IMR-90 (cell line): ENCODE measurements at regions not wholly inside any gene's neighbourhood (a gene's known extent, or its start where the extent isn't known, plus 50 kb on each side); places are given as distances from the start of the nearest gene placed in this dataset.

Experiments
- ATAC-seq: fragments of 200-7000 bp; cut with Tn5 transposase; 2 replicates; pipeline ENCODE4 v1.9.1; 2020; ENCODE audit warnings: low read depth, mild to moderate bottlenecking, moderate library complexity
- BruUV-seq: library from RNA; stranded (reverse); fragments of 400-500 nt; replicated peaks from 2 replicates; lab custom pipeline; 2021; lab: Mats Ljungman, UMichigan
- CTCF ChIA-PET: fragments of 300-600 bp; formaldehyde crosslinking; extraction: SDS; loops from one replicate; lab custom pipeline; 2021; ENCODE audit warnings: antibody characterized with exemption; lab: Yijun Ruan, JAX
- POLR2A ChIA-PET: fragments of 300-600 bp; sonication (Branson Sonifier 250); formaldehyde crosslinking; loops from one replicate; lab custom pipeline; 2022; ENCODE audit warnings: antibody characterized with exemption; ENCODE audit not compliant: unreplicated experiment; lab: Charles Lee
- DNase-seq: peaks from one replicate; pipeline ENCODE4 v3.0.0; 2013
- H2AFZ ChIP-seq: replicated peaks from 2 replicates; pipeline ENCODE3; 2013; ENCODE audit warnings: low read length, mild to moderate bottlenecking; ENCODE audit not compliant: poor library complexity
- H2AK5ac ChIP-seq: 2 replicates; pipeline ENCODE4 v1.6.1; 2013; ENCODE audit warnings: low read depth, low read length, inconsistent platforms
- H2AK9ac ChIP-seq: replicated peaks from 2 replicates; pipeline ENCODE3; 2013; ENCODE audit warnings: mild to moderate bottlenecking, low read depth, low read length, moderate library complexity; ENCODE audit not compliant: poor library complexity
- H2BK120ac ChIP-seq: 2 replicates; pipeline ENCODE4 v1.6.1; 2013; ENCODE audit warnings: low read depth, low read length, inconsistent platforms
- H2BK15ac ChIP-seq: 3 replicates; pipeline ENCODE4 v1.6.1; 2013; ENCODE audit warnings: low read depth, low read length, inconsistent platforms
- H2BK20ac ChIP-seq: 2 replicates; pipeline ENCODE4 v1.6.1; 2013; ENCODE audit warnings: low read depth, mild to moderate bottlenecking, inconsistent platforms, low read length, moderate library complexity
- H2BK5ac ChIP-seq: 2 replicates; pipeline ENCODE4 v1.6.1; 2013; ENCODE audit warnings: mild to moderate bottlenecking, low read depth, low read length, inconsistent platforms; ENCODE audit not compliant: poor library complexity, severe bottlenecking
- H3K14ac ChIP-seq: replicated peaks from 2 replicates; pipeline ENCODE4 v1.6.1; 2013; ENCODE audit warnings: low read depth, low read length, inconsistent platforms
- H3K18ac ChIP-seq: 2 replicates; pipeline ENCODE4 v1.6.1; 2013; ENCODE audit warnings: low read depth, low read length, control low read depth
- H3K23ac ChIP-seq: 2 replicates; pipeline ENCODE4 v1.6.1; 2013; ENCODE audit warnings: low read depth, low read length, inconsistent platforms
- H3K27ac ChIP-seq: 2 replicates; pipeline ENCODE4 v1.5.1; 2013; ENCODE audit warnings: mild to moderate bottlenecking, control low read depth, low read length; ENCODE audit not compliant: insufficient read depth
- H3K27me3 ChIP-seq: 2 replicates; pipeline ENCODE4 v1.6.1; 2013; ENCODE audit warnings: low read length; ENCODE audit not compliant: control insufficient read depth, insufficient read depth
- H3K36me3 ChIP-seq: 2 replicates; pipeline ENCODE4 v1.6.1; 2013; ENCODE audit warnings: low read length, mixed read lengths; ENCODE audit not compliant: control insufficient read depth, insufficient read depth
- H3K4ac ChIP-seq: 2 replicates; pipeline ENCODE4 v1.6.1; 2013; ENCODE audit warnings: low read depth, low read length, inconsistent platforms
- H3K4me1 ChIP-seq: 2 replicates; pipeline ENCODE4 v1.6.1; 2013; ENCODE audit warnings: low read length, mixed read lengths; ENCODE audit not compliant: control insufficient read depth, insufficient read depth
- H3K4me2 ChIP-seq: 2 replicates; pipeline ENCODE4 v1.6.1; 2013; ENCODE audit warnings: low read depth, mild to moderate bottlenecking, control low read depth, low read length, moderate library complexity
- H3K4me3 ChIP-seq: 2 replicates; pipeline ENCODE4 v1.5.1; 2013; ENCODE audit warnings: low read depth, mild to moderate bottlenecking, control low read depth, low read length, moderate library complexity; ENCODE audit not compliant: insufficient read depth
- H3K56ac ChIP-seq: 2 replicates; pipeline ENCODE4 v1.6.1; 2013; ENCODE audit warnings: low read length, inconsistent platforms; ENCODE audit not compliant: insufficient read depth; ENCODE audit errors: extremely low read depth
- H3K79me1 ChIP-seq, 2 experiments: 2 replicates each; pipeline ENCODE4 v1.6.1; 2013; ENCODE audit warnings: low read length in 2 of 2, inconsistent platforms in 1 of 2, low read depth in 1 of 2
- H3K9ac ChIP-seq: 2 replicates; pipeline ENCODE4 v1.6.1; 2013; ENCODE audit warnings: low read depth, low read length, control low read depth
- H3K9me1 ChIP-seq: 2 replicates; pipeline ENCODE4 v1.6.1; 2013; ENCODE audit warnings: low read length, inconsistent platforms; ENCODE audit not compliant: insufficient read depth
- H3K9me3 ChIP-seq: 2 replicates; pipeline ENCODE4 v1.6.1; 2013; ENCODE audit warnings: low read length; ENCODE audit not compliant: control insufficient read depth, insufficient read depth
- H4K20me1 ChIP-seq: 2 replicates; pipeline ENCODE4 v1.6.1; 2013; ENCODE audit warnings: low read length, inconsistent platforms; ENCODE audit not compliant: insufficient read depth
- H4K5ac ChIP-seq: 2 replicates; pipeline ENCODE4 v1.6.1; 2013; ENCODE audit warnings: mild to moderate bottlenecking, low read depth, low read length, control low read depth
- H4K8ac ChIP-seq, 2 experiments: 2 replicates each; pipeline ENCODE4 v1.6.1; 2013; ENCODE audit warnings: low read depth in 2 of 2, low read length in 2 of 2, control low read depth in 1 of 2, inconsistent platforms in 1 of 2
- H4K91ac ChIP-seq: 2 replicates; pipeline ENCODE4 v1.6.1; 2013; ENCODE audit warnings: low read depth, low read length, inconsistent platforms; ENCODE audit not compliant: insufficient read depth
- CTCF ChIP-seq: conservative IDR thresholded peaks from 2 replicates; pipeline ENCODE4 v1.5.1; 2012; ENCODE audit warnings: mild to moderate bottlenecking, low read depth, low read length, improper control_type of control experiment
- MAFK ChIP-seq: IDR thresholded peaks from 2 replicates; pipeline ENCODE4 v1.6.1; 2012; ENCODE audit warnings: low read depth, low read length, improper control_type of control experiment
- RAD21 ChIP-seq: IDR thresholded peaks from 2 replicates; pipeline ENCODE4 v1.6.1; 2012; ENCODE audit warnings: low read length, improper control_type of control experiment
- SMC3 ChIP-seq: fragments of 150-350 bp; IDR thresholded peaks from 2 replicates; pipeline ENCODE4 v1.6.1; 2016; ENCODE audit warnings: low read depth, mild to moderate bottlenecking, antibody characterized with exemption, low read length, moderate library complexity
- WGBS, 2 experiments: methylation state at CpG; one replicate each; pipeline versions ENCODE4 v1.1.5 to v1.1.7; 2013; ENCODE audit warnings: missing lambda C conversion rate in 2 of 2; ENCODE audit not compliant: insufficient read length in 1 of 2; ENCODE audit errors: extremely low coverage in 2 of 2; 5-methylcytosine and 5-hydroxymethylcytosine counted together
- dilution Hi-C: fragments of 300-500 bp; cut with HindIII; formaldehyde crosslinking; loops from one replicate; pipeline ENCODE4 v1.14.3; 2018; ENCODE audit warnings: low sequenced_read_pairs; ENCODE audit not compliant: unreplicated experiment
- in situ Hi-C: fragments of 300-500 bp; cut with MboI; formaldehyde crosslinking; loops from 3 replicates; pipeline ENCODE4 v1.14.3; 2019; ENCODE audit warnings: low sequenced_read_pairs, inconsistent platforms, mixed read lengths
- intact Hi-C: fragments of 100-400 bp; cut with micrococcal nuclease; formaldehyde crosslinking; loops from 2 replicates; pipeline ENCODE4 v1.10.0; 2022

GRCh38 chr11:110376711-110377324, 52.9 kb upstream of the FDX1 start:
- BruUV-seq: no TSS peak
- no peak overlapping the region; the same call in 1 of the 2 replicates for H3K56ac ChIP-seq
- no peak overlapping the region for H2BK120ac ChIP-seq
- no peak overlapping the region for H3K14ac ChIP-seq
- H3K18ac ChIP-seq: no peak overlapping the region
- H3K4ac ChIP-seq: no peak overlapping the region
- no peaks in the 10 kb centered on the region for H3K9me3 ChIP-seq
- ChIA-PET POLR2A (no interaction called here), CTCF (interaction anchor here (0.8 to 1.2 kb wide), 4 partner anchors 49 to 177 kb away, joined by 3 to 9 read pairs (median 4); no protein-coding TSS in a partner anchor)
- H2BK20ac ChIP-seq: 0 out of 2 replicates have a peak overlapping the region, but pooled peaks have one; percentile 39
- H2AK9ac ChIP-seq: no peak overlapping the region
- no peaks in the 10 kb centered on the region for H3K27me3 ChIP-seq
- H4K91ac ChIP-seq: no peak overlapping the region
- peak overlapping the region in 1 of 2 experiments; percentile 37; a peak in 1 of 4 replicates for H4K8ac ChIP-seq
- DNase-seq (peak; percentile 79), ATAC-seq (peak; percentile 84)
- in situ Hi-C loops: loop anchor here (10.0 kb wide), 1 partner anchor 422 kb away; no protein-coding TSS in a partner anchor
- peaks cover 4% of the 10 kb centered on the region; the same call in 1 of the 2 replicates for H3K9me1 ChIP-seq
- no peak overlapping the region for H3K27ac ChIP-seq
- H3K4me3 ChIP-seq: no peak overlapping the region
- H2BK5ac ChIP-seq: no peak overlapping the region
- peak overlapping the region; percentile 30 for H3K4me2 ChIP-seq
- no CpG with 5 or more reads among the region's 6 CpGs for WGBS, 2 experiments
- H3K79me1 ChIP-seq: no peaks in the 10 kb centered on the region
- H2AFZ ChIP-seq: peak overlapping the region; percentile 69
- H4K5ac ChIP-seq: no peak overlapping the region
- no peak overlapping the region for H3K9ac ChIP-seq
- no peak overlapping the region for H3K23ac ChIP-seq
- H2BK15ac ChIP-seq: no peak overlapping the region
- intact Hi-C loops: loop anchor here (1.0 to 5.0 kb wide), 4 partner anchors 55 to 525 kb away; no protein-coding TSS in a partner anchor
- dilution Hi-C loops: no loop called here
- no peak overlapping the region for H2AK5ac ChIP-seq
- peak; percentile 88 for TF ChIP-seq SMC3
- TF ChIP-seq MAFK: no peak
- TF ChIP-seq RAD21: peak; percentile 79
- peak; percentile 83 for TF ChIP-seq CTCF
- no peaks in the 10 kb centered on the region for H4K20me1 ChIP-seq
- peaks cover 6% of the 10 kb centered on the region for H3K4me1 ChIP-seq
- H3K36me3 ChIP-seq: no peaks in the 10 kb centered on the region
